ENCODE measurements at regions not wholly inside any gene's neighbourhood (a gene's known extent, or its start where the extent isn't known, plus 50 kb on each side); places are given as distances from the start of the nearest gene placed in this dataset.
A peak's percentile ranks its signal among the peaks of the same experiment; 100 is the strongest.

DNA sequence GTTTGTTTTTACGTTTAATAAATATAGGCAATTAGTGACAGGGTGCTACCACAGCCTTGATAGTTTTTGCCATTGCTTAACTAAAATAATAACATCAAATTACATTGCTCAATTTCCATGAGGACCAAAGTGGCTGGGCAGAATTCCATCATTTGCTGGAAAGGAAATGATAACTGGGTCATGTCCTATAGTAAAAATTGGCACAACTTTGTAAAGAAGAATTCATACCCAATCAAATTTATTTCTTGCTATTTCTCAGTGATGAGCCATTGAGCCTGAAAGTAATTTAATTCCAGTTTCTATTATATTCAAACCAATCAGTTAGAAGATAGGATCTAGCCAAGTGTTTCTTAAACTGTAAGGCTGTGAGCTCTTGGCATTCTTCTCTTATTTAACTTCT lies 102.2 kb upstream of the CTTNBP2 start:
- no peaks in the 10 kb centered on the region for H3K4me1 ChIP-seq (replicated peaks in 1 of 2)
- H3K27ac ChIP-seq = no peak overlapping the region
- WGBS, 4 donors = 42 to 47% (median 45%) methylated on average over 1 of the region's 1 CpG
- H3K9me3 ChIP-seq (replicated peaks in 1 of 3) = no peaks in the 10 kb centered on the region
- intact Hi-C loops (cut with DNase I) = no loop called here
- peak in 1 of 7 donors; percentile 16 for DNase-seq
- H3K27me3 ChIP-seq = no peaks in the 10 kb centered on the region
- no peaks in the 10 kb centered on the region for H3K36me3 ChIP-seq (replicated peaks in 1 of 2)
- H3K4me3 ChIP-seq = no peak overlapping the region
- TF ChIP-seq, protein P1, sequence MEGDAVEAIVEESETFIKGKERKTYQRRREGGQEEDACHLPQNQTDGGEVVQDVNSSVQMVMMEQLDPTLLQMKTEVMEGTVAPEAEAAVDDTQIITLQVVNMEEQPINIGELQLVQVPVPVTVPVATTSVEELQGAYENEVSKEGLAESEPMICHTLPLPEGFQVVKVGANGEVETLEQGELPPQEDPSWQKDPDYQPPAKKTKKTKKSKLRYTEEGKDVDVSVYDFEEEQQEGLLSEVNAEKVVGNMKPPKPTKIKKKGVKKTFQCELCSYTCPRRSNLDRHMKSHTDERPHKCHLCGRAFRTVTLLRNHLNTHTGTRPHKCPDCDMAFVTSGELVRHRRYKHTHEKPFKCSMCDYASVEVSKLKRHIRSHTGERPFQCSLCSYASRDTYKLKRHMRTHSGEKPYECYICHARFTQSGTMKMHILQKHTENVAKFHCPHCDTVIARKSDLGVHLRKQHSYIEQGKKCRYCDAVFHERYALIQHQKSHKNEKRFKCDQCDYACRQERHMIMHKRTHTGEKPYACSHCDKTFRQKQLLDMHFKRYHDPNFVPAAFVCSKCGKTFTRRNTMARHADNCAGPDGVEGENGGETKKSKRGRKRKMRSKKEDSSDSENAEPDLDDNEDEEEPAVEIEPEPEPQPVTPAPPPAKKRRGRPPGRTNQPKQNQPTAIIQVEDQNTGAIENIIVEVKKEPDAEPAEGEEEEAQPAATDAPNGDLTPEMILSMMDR (IDR thresholded peaks at IDR 0.05) = no peak
- no peak for TF ChIP-seq POLR2A (IDR thresholded peaks at IDR 0.05)

DNA sequence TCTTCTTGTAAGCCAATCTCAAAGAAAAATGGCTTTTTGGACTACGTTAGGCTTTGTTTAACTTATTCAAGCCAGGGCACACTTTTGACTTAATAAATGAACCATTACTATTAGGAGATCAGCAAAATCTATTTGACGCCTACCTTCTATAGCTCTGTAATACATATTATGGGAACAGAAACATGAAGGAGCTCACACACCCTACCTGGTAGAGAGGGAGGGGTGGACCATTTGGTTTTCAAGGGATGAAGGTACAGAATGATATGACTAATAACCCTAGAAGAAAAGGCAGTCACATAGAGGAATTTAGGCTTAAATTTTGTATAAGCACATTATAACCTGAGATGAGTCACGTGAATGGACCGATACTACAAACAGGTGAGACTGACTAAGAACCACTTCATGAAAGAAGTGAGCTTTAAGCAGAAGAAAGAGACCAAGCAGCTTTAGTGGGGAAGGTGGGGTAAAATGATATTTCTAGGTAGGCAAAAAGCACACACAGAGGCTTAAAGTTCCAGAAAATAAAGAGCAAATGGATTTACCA lies 106.8 kb upstream of the CTTNBP2 start:
- 65 to 83% (median 74%) methylated on average over 4 of the region's 4 CpGs for WGBS, 4 donors
- no peaks in the 10 kb centered on the region for H3K4me1 ChIP-seq (replicated peaks in 1 of 2)
- TF ChIP-seq, protein P1 (IDR thresholded peaks at IDR 0.05) = no peak
- TF ChIP-seq POLR2A (IDR thresholded peaks at IDR 0.05) = no peak
- intact Hi-C loops (cut with DNase I) = no loop called here
- no peaks in the 10 kb centered on the region for H3K36me3 ChIP-seq (replicated peaks in 1 of 2)
- H3K9me3 ChIP-seq (replicated peaks in 1 of 3) = no peaks in the 10 kb centered on the region
- no peak overlapping the region for H3K4me3 ChIP-seq
- H3K27me3 ChIP-seq = no peaks in the 10 kb centered on the region
- no peak overlapping the region for H3K27ac ChIP-seq
- DNase-seq = no peak

DNA sequence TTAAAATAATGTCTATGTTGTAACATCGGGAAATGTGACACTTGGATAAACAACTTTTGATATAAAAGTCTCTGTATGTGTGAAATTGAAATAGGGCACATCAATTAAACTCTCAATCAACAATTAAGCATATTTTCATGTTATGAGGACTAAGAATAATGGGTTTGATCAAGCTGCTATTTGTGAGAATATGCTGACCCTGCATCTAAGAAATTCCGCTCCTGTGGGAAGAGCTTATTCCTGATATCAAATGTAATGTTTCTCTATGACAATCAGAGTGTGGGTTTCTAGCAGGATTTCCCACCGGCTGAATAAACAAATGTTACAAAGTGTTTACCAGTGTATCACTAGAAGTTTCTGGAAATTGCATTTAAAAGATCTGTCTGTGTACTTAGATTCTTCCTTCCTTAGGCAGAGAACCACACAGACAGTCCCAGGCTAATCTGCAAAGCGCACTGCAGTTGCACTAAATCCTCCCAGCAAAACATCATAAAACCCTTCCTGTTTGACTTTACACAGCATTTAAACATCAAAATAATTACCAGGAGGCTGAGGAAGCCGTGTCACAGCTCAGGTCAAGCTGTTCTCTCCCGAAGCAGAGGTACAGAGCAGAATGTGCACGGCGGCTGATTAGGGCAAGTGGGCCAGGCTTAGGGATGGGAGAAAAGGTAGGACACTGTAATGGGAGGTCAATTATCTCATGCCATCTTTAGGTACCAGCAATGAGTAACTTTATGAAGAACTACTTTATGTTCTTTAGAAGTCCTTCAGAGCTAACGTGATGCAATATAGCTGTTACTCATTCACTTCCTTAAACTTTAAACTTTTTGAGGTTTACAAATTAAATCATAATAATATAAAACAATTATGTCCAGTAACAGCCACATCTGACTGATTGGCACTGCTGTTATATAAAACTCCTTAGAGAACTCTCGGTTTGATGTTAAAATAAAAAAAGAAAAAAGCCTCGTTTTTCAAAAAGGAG lies 109.1 kb upstream of the CTTNBP2 start:
- 49 to 57% (median 52%) methylated on average over 11 of the region's 11 CpGs for WGBS, 4 donors
- Histone ChIP-seq H3K27me3 (no peaks in the 10 kb centered on the region), H3K4me3 (no peak overlapping the region), H3K27ac (no peak overlapping the region), H3K36me3 (replicated peaks in 1 of 2) (no peaks in the 10 kb centered on the region), H3K4me1 (replicated peaks in 1 of 2) (no peaks in the 10 kb centered on the region), H3K9me3 (replicated peaks in 1 of 3) (no peaks in the 10 kb centered on the region)
- no peak for TF ChIP-seq POLR2A (IDR thresholded peaks at IDR 0.05)
- TF ChIP-seq, protein P1 (IDR thresholded peaks at IDR 0.05) = no peak
- intact Hi-C loops (cut with DNase I) = no loop called here
- DNase-seq = no peak

DNA sequence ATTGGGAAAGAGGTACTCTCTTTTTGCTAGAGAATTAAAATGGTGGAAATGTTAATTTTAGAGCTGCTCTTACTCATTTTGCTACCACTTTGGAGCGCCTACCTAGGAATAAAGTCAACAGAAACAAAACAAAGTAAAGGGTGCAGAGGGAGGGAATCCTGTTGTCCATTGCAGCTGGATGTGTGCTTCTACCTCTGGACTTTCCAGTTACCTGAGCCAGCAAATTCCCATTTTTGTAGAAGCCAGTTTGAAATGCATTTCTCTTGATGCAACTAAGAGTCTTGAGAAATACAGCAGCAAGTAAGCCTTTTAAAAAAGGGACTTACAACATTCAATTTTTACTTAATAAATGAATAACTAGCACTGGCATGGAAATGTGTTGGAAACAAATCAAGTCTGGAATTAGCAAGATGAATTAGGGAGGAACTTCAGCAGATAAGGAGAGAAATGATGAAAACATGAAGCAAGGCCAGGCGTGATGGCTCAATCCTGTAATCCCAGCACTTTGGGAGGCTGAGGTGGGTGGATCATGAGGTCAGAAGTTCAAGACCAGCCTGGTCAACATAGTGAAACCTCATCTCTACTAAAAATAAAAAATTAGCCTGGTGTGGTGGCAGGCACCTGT lies 113.5 kb upstream of the CTTNBP2 start:
- H3K27me3 ChIP-seq = no peaks in the 10 kb centered on the region
- no peaks in the 10 kb centered on the region for H3K4me1 ChIP-seq (replicated peaks in 1 of 2)
- WGBS, 4 donors = 63 to 75% (median 69%) methylated on average over 2 of the region's 2 CpGs
- H3K36me3 ChIP-seq (replicated peaks in 1 of 2) = no peaks in the 10 kb centered on the region
- no peak overlapping the region for H3K4me3 ChIP-seq
- DNase-seq = peak in 1 of 7 donors; percentile 2
- no peaks in the 10 kb centered on the region for H3K9me3 ChIP-seq (replicated peaks in 1 of 3)
- intact Hi-C loops (cut with DNase I) = no loop called here
- no peak overlapping the region for H3K27ac ChIP-seq
- TF ChIP-seq, protein P1 (IDR thresholded peaks at IDR 0.05) = no peak
- TF ChIP-seq POLR2A (IDR thresholded peaks at IDR 0.05) = no peak

Measured in adrenal gland (tissue), 9 donors.